Keratinocyte (primary cell): ENCODE measurements at regions not wholly inside any gene's neighbourhood (a gene's known extent, or its start where the extent isn't known, plus 50 kb on each side); places are given as distances from the start of the nearest gene placed in this dataset.
"Not testable (repeated sequence)": the region's sequence is repeated elsewhere in the genome, so short reads cannot be mapped to it uniquely, and the experiment has no call there.

Experiments
- DNase-seq: peaks from one replicate; pipeline ENCODE4 v3.0.0-alpha.2; 2011; ENCODE audit warnings: low read depth, missing footprints, low spot score
- FAIRE-seq: peaks from 2 replicates; lab custom pipeline; 2011; peaks lifted over from hg19 to GRCh38; lab: Jason Lieb, UNC
- H2AFZ ChIP-seq: 2 replicates; pipeline ENCODE4 v1.6.0; 2012; ENCODE audit warnings: low read length, control low read depth, inconsistent platforms; ENCODE audit not compliant: control insufficient read depth
- H3K27ac ChIP-seq: 2 replicates; pipeline ENCODE4 v1.5.1; 2011; ENCODE audit warnings: low read length; ENCODE audit not compliant: control insufficient read depth, insufficient read depth
- H3K27me3 ChIP-seq: 3 replicates; pipeline ENCODE4 v1.6.0; 2011; ENCODE audit warnings: low read length; ENCODE audit not compliant: control insufficient read depth, insufficient read depth; ENCODE audit errors: extremely low read depth
- H3K36me3 ChIP-seq, 2 experiments: 2 replicates in 1 of 2; 3 replicates in 1 of 2; pipeline ENCODE4 v1.5.1; 2011; ENCODE audit warnings: low read length in 2 of 2, mild to moderate bottlenecking in 1 of 2; ENCODE audit not compliant: control insufficient read depth in 2 of 2, insufficient read depth in 2 of 2; ENCODE audit errors: extremely low read depth in 1 of 2
- H3K4me1 ChIP-seq: 3 replicates; pipeline ENCODE4 v1.5.1; 2011; ENCODE audit warnings: low read length; ENCODE audit not compliant: control insufficient read depth, insufficient read depth; ENCODE audit errors: extremely low read depth
- H3K4me2 ChIP-seq: 3 replicates; pipeline ENCODE4 v1.6.0; 2011; ENCODE audit warnings: low read depth, low read length; ENCODE audit not compliant: control insufficient read depth, insufficient read depth; ENCODE audit errors: extremely low read depth
- H3K4me3 ChIP-seq, 3 experiments: fragments of 200-600 bp in 1 of 3; sonication (generic) in 1 of 3; 2 replicates in 2 of 3; 3 replicates in 1 of 3; pipeline ENCODE4 v1.5.1; 2011 to 2016; ENCODE audit warnings: low read length in 3 of 3, mild to moderate bottlenecking in 3 of 3, control low read depth in 2 of 3, inconsistent platforms in 1 of 3, low read depth in 1 of 3, mixed read lengths in 1 of 3, mixed run types in 1 of 3, moderate library complexity in 1 of 3; ENCODE audit not compliant: control insufficient read depth in 2 of 3, insufficient read depth in 2 of 3; ENCODE audit errors: extremely low read depth in 1 of 3
- H3K79me2 ChIP-seq: 2 replicates; pipeline ENCODE4 v1.6.0; 2012; ENCODE audit warnings: low read length; ENCODE audit not compliant: control insufficient read depth, insufficient read depth
- H3K9ac ChIP-seq: 3 replicates; pipeline ENCODE4 v1.6.0; 2011; ENCODE audit warnings: low read length; ENCODE audit not compliant: control insufficient read depth, insufficient read depth; ENCODE audit errors: extremely low read depth
- H3K9me1 ChIP-seq: 3 replicates; pipeline ENCODE4 v1.6.0; 2011; ENCODE audit warnings: low read length; ENCODE audit not compliant: control insufficient read depth, insufficient read depth; ENCODE audit errors: extremely low read depth
- H3K9me3 ChIP-seq: 2 replicates; pipeline ENCODE4 v1.5.1; 2012; ENCODE audit warnings: low read depth, low read length; ENCODE audit not compliant: control insufficient read depth
- H4K20me1 ChIP-seq: 3 replicates; pipeline ENCODE4 v1.6.0; 2011; ENCODE audit warnings: low read length; ENCODE audit not compliant: control insufficient read depth, insufficient read depth; ENCODE audit errors: extremely low read depth
- CTCF ChIP-seq, 3 experiments: IDR thresholded peaks in 1 of 3; conservative IDR thresholded peaks in 1 of 3; optimal IDR thresholded peaks in 1 of 3; 2 replicates in 2 of 3; 3 replicates in 1 of 3; pipeline versions ENCODE3 to v1.5.1; 2011; ENCODE audit warnings: low read length in 3 of 3, mild to moderate bottlenecking in 3 of 3, moderate library complexity in 2 of 3, control low read depth in 1 of 3, inconsistent platforms in 1 of 3; ENCODE audit not compliant: insufficient read depth in 2 of 3; ENCODE audit errors: extremely low read depth in 1 of 3
- EZH2 ChIP-seq: IDR thresholded peaks from one replicate; pipeline ENCODE4 v1.6.1; 2012; ENCODE audit warnings: inconsistent platforms, mild to moderate bottlenecking, low read length, moderate library complexity
- dilution Hi-C: fragments of 300-500 bp; cut with MboI; formaldehyde crosslinking; loops from one replicate; pipeline ENCODE4 v1.7.0; 2020; ENCODE audit warnings: low sequenced_read_pairs; ENCODE audit not compliant: extremely low pct_ligation_motif_present

- Histone ChIP-seq H3K27me3 (no peaks in the 10 kb centered on the region), H3K9me1 (no peaks in the 10 kb centered on the region), H3K4me1 (peaks cover 4% of the 10 kb centered on the region), H3K9ac (no peak overlapping the region), H2AFZ (no peak overlapping the region), H3K79me2 (no peaks in the 10 kb centered on the region), H3K9me3 (no peaks in the 10 kb centered on the region), H3K4me2 (no peak overlapping the region), H3K4me3 (no peak overlapping the region), H3K36me3 (no peaks in the 10 kb centered on the region), H3K27ac (no peak overlapping the region), H4K20me1 (no peaks in the 10 kb centered on the region)
- dilution Hi-C loops: no loop called here
- no peak for FAIRE-seq
- no peak for DNase-seq
- no peak for TF ChIP-seq CTCF (optimal IDR thresholded peaks at IDR 0.05 in 1 of 3, IDR thresholded peaks at IDR 0.05 in 1 of 3, conservative IDR thresholded peaks at IDR 0.05 in 1 of 3; ENCODE audit: extremely low read depth in 1 of 3, insufficient read depth in 2 of 3, low read length in 3 of 3)
- no peak for TF ChIP-seq EZH2
These were observed 60.1 kb upstream of the GNAQ start for GRCh38 chr9:78091731-78092130.

GRCh38 chr9:78089111-78089510, 57.5 kb upstream of the GNAQ start:
- Histone ChIP-seq H2AFZ (no peak overlapping the region), H3K4me2 (peak overlapping the region; percentile 2), H3K4me1 (peaks cover 4% of the 10 kb centered on the region), H3K27ac (no peak overlapping the region), H3K79me2 (no peaks in the 10 kb centered on the region), H4K20me1 (no peaks in the 10 kb centered on the region), H3K9me1 (no peaks in the 10 kb centered on the region), H3K36me3 (no peaks in the 10 kb centered on the region), H3K9ac (no peak overlapping the region), H3K4me3 (no peak overlapping the region), H3K27me3 (no peaks in the 10 kb centered on the region), H3K9me3 (no peaks in the 10 kb centered on the region)
- FAIRE-seq: no peak
- dilution Hi-C loops: no loop called here
- peak; percentile 4 for DNase-seq
- TF ChIP-seq CTCF (optimal IDR thresholded peaks at IDR 0.05 in 1 of 3, IDR thresholded peaks at IDR 0.05 in 1 of 3, conservative IDR thresholded peaks at IDR 0.05 in 1 of 3; ENCODE audit: extremely low read depth in 1 of 3, insufficient read depth in 2 of 3, low read length in 3 of 3) (no peak), EZH2 (no peak)

- H3K4me2 ChIP-seq, H3K9me3 ChIP-seq, H2AFZ ChIP-seq, H4K20me1 ChIP-seq, H3K9ac ChIP-seq, dilution Hi-C loops, DNase-seq, H3K27ac ChIP-seq, H3K79me2 ChIP-seq, H3K4me3 ChIP-seq, H3K36me3 ChIP-seq, H3K4me1 ChIP-seq, H3K27me3 ChIP-seq, FAIRE-seq, H3K9me1 ChIP-seq: not testable (repeated sequence)
These were observed 56.6 kb upstream of the GNAQ start for GRCh38 chr9:78088190-78088589.
